ENCODE measurements at regions not wholly inside any gene's neighbourhood (a gene's known extent, or its start where the extent isn't known, plus 50 kb on each side); places are given as distances from the start of the nearest gene placed in this dataset.
"Not testable (repeated sequence)": the region's sequence is repeated elsewhere in the genome, so short reads cannot be mapped to it uniquely, and the experiment has no call there.

DNA sequence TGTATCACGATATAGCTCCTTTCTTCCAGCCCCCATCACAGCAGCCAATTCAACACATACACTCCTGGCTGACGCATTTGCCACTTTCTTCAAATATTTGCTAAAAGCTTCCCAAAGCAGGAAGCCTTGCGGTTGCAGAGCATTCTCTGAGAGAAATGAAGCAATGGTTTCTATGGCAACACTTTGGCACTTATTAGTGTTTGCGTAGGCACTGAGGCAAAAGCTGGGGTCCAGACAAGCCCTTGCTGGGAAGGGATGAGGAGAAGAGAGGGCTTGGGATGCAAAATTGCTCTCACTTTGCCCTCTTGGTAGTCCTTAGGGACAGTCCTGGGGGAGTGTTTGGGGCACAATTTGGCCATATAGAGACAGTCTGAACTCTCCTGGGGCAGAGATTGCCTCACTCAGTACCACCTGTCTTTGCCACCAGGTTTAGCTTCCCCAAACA lies 55.0 kb upstream of the PAK3 start:
- no peaks in the 10 kb centered on the region for H3K36me3 Mint-ChIP-seq (ENCODE audit: low read depth)
- no peak overlapping the region for H3K4me3 Mint-ChIP-seq (ENCODE audit: low read depth)
- intact Hi-C loops (cut with micrococcal nuclease) = no loop called here
- H3K27ac Mint-ChIP-seq = no peak overlapping the region
- no peaks in the 10 kb centered on the region for H3K4me1 Mint-ChIP-seq (ENCODE audit: low read depth)
- no peak for DNase-seq (ENCODE audit: low spot score)
- no peaks in the 10 kb centered on the region for H3K9me3 Mint-ChIP-seq
- no peaks in the 10 kb centered on the region for H3K27me3 Mint-ChIP-seq (ENCODE audit: low read depth)

DNA sequence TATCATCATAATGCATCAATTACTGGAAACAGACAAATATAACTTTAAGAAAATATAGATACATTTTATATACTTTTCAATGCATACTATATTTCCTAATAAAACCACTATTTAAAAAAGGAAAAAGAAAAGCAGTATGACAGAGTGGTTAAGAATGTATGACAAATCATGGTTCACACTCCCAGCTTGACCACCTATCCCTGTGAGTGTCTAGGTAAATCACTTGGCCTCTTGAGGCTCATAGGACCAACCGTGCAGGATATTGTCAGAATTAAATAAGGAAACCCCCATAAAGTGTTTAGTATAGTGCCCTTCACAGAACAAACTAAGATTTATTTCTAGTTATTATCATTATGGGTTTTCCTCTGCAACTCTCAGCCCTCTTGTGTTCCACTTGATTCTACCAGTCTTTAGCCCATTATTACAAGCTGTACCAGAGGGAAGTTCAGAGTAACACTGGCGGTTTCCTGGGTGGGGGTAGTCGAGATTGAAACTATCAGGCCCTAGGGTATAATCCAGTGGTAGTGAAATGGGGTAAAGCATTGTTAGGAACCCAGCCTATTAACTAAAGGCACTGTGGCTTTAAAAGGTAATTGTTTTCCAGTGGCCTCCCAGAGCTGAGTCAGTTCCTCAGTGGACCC lies 55.5 kb upstream of the PAK3 start:
- Mint-ChIP-seq H3K4me1 (ENCODE audit: low read depth) (no peaks in the 10 kb centered on the region), H3K27me3 (ENCODE audit: low read depth) (no peaks in the 10 kb centered on the region), H3K4me3 (ENCODE audit: low read depth) (no peak overlapping the region), H3K36me3 (ENCODE audit: low read depth) (no peaks in the 10 kb centered on the region), H3K27ac (no peak overlapping the region), H3K9me3 (no peaks in the 10 kb centered on the region)
- intact Hi-C loops (cut with micrococcal nuclease) = no loop called here
- DNase-seq (ENCODE audit: low spot score) = no peak

DNA sequence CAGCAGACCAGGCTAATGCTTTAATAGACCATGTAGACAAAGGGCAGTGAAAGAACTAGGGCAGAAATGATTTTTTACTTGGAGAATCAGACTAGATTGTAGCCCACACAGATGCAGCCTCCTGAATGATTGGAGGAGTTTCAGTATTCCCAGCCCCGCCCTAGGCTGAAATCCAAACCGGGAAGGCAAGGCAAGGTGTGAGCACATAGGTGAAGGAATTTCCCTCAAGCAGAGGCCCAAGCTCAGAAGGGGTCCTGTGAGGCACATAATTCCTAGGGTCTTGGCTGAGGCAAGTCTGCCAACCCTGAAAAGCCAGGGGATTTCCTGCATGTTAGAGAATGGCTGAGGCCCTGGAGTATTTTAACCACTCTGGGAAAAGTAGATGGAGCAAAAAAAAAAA lies 56.4 kb upstream of the PAK3 start:
- no peak overlapping the region for H3K4me3 Mint-ChIP-seq (ENCODE audit: low read depth)

DNA sequence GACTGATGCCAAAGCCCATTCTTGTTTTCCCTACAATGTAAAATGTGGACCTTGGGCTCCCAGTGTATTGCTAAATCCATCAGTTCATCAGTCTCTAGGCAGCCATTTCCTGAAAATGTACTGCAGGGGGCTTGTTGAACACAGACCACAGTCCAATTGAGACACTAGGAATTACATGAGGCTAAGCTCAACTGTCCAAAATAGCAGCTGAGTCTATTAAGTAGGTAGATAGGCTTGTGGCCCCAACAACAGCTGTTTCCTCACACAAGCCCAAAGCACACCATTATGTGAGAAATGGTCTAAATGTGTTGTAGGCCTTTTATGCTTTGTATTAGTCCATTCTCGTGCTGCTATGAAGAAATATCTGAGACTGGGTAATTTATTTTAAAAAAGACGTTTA lies 60.0 kb upstream of the PAK3 start:
- intact Hi-C loops (cut with micrococcal nuclease) = no loop called here
- no peak for DNase-seq (ENCODE audit: low spot score)
- Mint-ChIP-seq H3K27ac (no peak overlapping the region), H3K4me1 (ENCODE audit: low read depth) (no peaks in the 10 kb centered on the region), H3K36me3 (ENCODE audit: low read depth) (no peaks in the 10 kb centered on the region), H3K27me3 (ENCODE audit: low read depth) (no peaks in the 10 kb centered on the region), H3K9me3 (no peaks in the 10 kb centered on the region), H3K4me3 (ENCODE audit: low read depth) (no peak overlapping the region)

More for the DNA sequence above, 56.4 kb upstream of the PAK3 start:
- no peaks in the 10 kb centered on the region for H3K27me3 Mint-ChIP-seq (ENCODE audit: low read depth)
- no peak overlapping the region for H3K27ac Mint-ChIP-seq
- no peaks in the 10 kb centered on the region for H3K4me1 Mint-ChIP-seq (ENCODE audit: low read depth)
- intact Hi-C loops (cut with micrococcal nuclease) = no loop called here
- H3K36me3 Mint-ChIP-seq (ENCODE audit: low read depth) = no peaks in the 10 kb centered on the region
- no peaks in the 10 kb centered on the region for H3K9me3 Mint-ChIP-seq
- no peak for DNase-seq (ENCODE audit: low spot score)

DNA sequence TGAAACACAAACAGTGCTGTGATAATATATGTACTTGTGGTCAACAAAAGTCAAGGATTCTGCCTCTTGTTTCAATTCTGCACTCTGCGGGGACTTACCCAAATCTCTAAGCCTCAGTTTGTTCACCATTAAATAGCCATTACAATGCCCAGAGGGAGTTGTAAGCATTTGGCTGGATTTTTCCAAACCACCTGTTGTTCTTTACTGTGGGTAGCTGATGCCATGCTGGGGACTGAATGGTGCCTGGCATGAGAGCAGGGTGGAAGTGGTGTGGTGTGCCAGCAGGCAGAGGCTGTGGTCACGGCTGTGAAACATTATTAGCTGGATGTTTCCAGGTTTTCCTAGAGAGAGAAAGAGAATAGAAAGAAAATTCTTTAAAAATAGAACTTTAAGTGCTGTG lies 60.7 kb upstream of the PAK3 start:
- Mint-ChIP-seq H3K27ac (no peak overlapping the region), H3K36me3 (ENCODE audit: low read depth) (no peaks in the 10 kb centered on the region), H3K4me1 (ENCODE audit: low read depth) (no peaks in the 10 kb centered on the region), H3K4me3 (ENCODE audit: low read depth) (no peak overlapping the region), H3K9me3 (no peaks in the 10 kb centered on the region), H3K27me3 (ENCODE audit: low read depth) (no peaks in the 10 kb centered on the region)
- no peak for DNase-seq (ENCODE audit: low spot score)
- intact Hi-C loops (cut with micrococcal nuclease) = no loop called here

DNA sequence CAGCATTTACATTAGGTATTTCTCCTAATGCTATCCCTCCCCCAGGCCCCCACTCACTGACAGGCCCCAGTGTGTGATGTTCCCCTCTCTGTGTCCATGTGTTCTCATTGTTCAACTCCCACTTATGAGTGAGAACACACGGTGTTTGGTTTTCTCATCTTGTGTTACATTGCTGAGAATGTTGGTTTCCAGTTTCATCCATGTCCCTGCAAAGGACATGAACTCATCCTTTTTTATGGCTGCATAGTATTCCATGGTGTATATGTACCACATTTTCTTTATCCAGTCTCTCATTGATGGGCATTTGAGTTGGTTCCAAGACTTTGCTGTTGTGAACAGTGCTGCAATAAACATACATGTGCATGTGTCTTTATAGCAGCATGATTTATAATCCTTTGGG lies 73.0 kb upstream of the PAK3 start:
- DNase-seq (ENCODE audit: low spot score); H3K4me3 Mint-ChIP-seq (ENCODE audit: low read depth); intact Hi-C loops (cut with micrococcal nuclease); H3K27me3 Mint-ChIP-seq (ENCODE audit: low read depth); H3K4me1 Mint-ChIP-seq (ENCODE audit: low read depth); H3K9me3 Mint-ChIP-seq; H3K36me3 Mint-ChIP-seq (ENCODE audit: low read depth); H3K27ac Mint-ChIP-seq: not testable (repeated sequence)

DNA sequence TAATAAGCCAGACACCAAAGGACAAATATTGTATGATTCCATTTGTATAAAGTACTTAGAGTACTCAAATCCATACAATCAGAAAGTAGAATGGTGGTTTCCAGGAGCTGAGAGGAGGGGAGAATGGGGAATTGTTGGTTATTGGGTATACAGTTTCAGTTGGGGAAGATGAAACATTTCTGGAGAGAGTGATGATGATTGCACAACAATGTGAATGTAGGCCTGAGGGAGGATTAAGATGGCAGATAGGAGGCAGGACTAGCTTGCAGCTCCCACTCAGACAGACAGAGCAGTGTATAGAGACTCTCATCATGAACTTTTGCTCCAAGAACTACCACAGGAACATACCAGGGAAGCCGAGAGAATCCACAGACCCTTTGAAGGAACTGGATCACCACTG lies 75.7 kb upstream of the PAK3 start:
- Mint-ChIP-seq H3K4me3 (ENCODE audit: low read depth) (no peak overlapping the region), H3K4me1 (ENCODE audit: low read depth) (no peaks in the 10 kb centered on the region), H3K9me3 (no peaks in the 10 kb centered on the region), H3K27ac (no peak overlapping the region), H3K36me3 (ENCODE audit: low read depth) (no peaks in the 10 kb centered on the region), H3K27me3 (ENCODE audit: low read depth) (no peaks in the 10 kb centered on the region)
- no peak for DNase-seq (ENCODE audit: low spot score)
- intact Hi-C loops (cut with micrococcal nuclease) = no loop called here

DNA sequence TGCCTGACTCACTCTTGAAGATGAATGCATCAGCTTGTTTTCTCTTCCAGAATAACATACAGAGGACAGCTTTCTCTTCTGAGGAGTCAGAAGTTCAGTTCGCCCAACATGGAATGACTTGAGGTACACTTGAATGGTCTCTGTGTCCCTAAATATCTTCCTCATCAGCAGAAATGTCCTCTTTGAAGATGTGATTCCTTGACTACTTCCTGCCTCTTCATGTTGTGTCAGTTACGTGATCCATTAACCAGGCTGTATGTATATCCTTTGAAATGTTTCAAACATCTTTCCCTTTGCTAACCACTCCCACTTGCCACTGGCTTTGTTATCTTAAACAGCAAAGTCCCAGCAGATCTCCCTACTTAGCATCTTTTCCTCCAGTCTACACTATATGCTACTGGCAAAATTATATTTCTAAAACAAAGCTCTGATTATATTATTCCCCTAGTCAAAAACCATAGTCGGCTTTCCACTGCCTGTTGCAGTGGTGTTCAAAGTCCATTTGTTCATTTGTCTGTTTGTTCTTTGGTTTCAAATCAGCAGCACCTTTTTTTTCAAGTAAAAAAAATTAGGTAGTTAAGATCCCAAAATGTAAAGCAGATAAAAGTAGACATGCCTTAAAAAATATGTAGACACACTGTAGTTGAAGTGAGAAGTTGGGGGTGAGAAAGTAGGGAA lies 82.1 kb upstream of the PAK3 start:
- H3K27ac Mint-ChIP-seq = no peak overlapping the region
- H3K36me3 Mint-ChIP-seq (ENCODE audit: low read depth) = no peaks in the 10 kb centered on the region
- no peaks in the 10 kb centered on the region for H3K27me3 Mint-ChIP-seq (ENCODE audit: low read depth)
- intact Hi-C loops (cut with micrococcal nuclease) = no loop called here
- DNase-seq (ENCODE audit: low spot score) = no peak
- H3K9me3 Mint-ChIP-seq = no peaks in the 10 kb centered on the region
- no peak overlapping the region for H3K4me3 Mint-ChIP-seq (ENCODE audit: low read depth)
- no peaks in the 10 kb centered on the region for H3K4me1 Mint-ChIP-seq (ENCODE audit: low read depth)

DNA sequence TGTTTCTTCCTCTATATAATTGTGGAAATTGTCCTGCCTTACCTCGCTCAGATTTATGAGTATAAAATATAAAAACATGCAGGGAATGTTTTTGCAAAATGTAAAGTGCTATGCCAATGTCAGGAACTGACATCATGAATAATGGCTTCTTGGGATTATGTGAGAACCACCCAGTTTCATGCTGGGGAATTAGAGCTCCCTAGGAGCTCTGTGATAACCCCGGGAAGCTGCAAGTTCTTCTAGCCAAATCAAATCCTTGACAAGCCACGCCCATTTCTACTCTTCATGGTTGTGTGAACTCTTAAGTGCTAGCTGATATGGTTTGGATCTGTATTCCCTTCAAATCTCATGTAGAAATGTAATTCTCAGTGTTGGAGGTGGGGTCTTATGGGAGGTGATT lies 85.9 kb upstream of the PAK3 start:
- Mint-ChIP-seq H3K4me1 (ENCODE audit: low read depth) (no peaks in the 10 kb centered on the region), H3K27me3 (ENCODE audit: low read depth) (no peaks in the 10 kb centered on the region), H3K4me3 (ENCODE audit: low read depth) (no peak overlapping the region), H3K27ac (no peak overlapping the region), H3K36me3 (ENCODE audit: low read depth) (no peaks in the 10 kb centered on the region), H3K9me3 (no peaks in the 10 kb centered on the region)
- no peak for DNase-seq (ENCODE audit: low spot score)
- intact Hi-C loops (cut with micrococcal nuclease) = no loop called here

DNA sequence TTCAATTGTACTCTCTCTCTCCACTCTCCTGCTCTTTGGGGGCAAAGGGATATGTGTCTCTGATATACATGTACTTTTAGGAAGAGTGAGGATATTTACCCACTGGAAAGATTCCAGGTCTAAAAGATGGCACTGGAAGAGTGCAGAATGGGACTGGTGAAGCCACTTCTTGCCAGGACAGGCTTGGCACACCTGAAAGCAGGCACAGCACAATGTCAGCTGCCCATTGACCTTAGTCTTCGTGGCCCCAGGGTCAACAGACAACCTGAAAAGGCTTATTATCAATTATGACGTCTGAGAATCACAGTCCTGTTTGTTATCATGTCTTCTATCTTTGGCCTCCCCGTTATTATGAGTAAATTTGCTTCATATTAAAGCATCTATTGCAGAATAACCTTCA lies 86.7 kb upstream of the PAK3 start:
- intact Hi-C loops (cut with micrococcal nuclease) = no loop called here
- Mint-ChIP-seq H3K27me3 (ENCODE audit: low read depth) (no peaks in the 10 kb centered on the region), H3K27ac (no peak overlapping the region), H3K4me3 (ENCODE audit: low read depth) (no peak overlapping the region), H3K36me3 (ENCODE audit: low read depth) (no peaks in the 10 kb centered on the region), H3K9me3 (no peaks in the 10 kb centered on the region), H3K4me1 (ENCODE audit: low read depth) (no peaks in the 10 kb centered on the region)
- no peak for DNase-seq (ENCODE audit: low spot score)

DNA sequence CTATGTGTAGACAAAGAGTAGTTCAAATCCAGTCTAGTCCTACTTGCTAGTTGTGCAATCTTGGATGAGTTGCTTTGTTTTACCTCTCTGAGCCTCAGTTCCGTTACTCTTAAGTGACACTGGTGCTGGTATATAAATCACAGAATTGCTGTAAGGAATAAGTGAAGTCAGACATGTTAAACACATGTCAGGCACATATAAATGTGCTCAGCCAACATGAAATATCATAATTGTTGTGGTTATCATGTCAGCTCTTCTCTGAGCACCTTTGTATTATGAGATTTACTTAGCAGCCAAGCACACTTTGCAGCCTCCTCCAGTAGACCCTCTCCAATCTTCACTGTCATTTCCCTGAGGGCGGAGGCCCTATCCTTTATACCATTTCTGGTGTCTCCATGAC lies 87.9 kb upstream of the PAK3 start:
- Mint-ChIP-seq H3K4me1 (ENCODE audit: low read depth) (no peaks in the 10 kb centered on the region), H3K4me3 (ENCODE audit: low read depth) (no peak overlapping the region), H3K27me3 (ENCODE audit: low read depth) (no peaks in the 10 kb centered on the region), H3K36me3 (ENCODE audit: low read depth) (no peaks in the 10 kb centered on the region), H3K9me3 (no peaks in the 10 kb centered on the region), H3K27ac (no peak overlapping the region)
- intact Hi-C loops (cut with micrococcal nuclease) = no loop called here
- no peak for DNase-seq (ENCODE audit: low spot score)

DNA sequence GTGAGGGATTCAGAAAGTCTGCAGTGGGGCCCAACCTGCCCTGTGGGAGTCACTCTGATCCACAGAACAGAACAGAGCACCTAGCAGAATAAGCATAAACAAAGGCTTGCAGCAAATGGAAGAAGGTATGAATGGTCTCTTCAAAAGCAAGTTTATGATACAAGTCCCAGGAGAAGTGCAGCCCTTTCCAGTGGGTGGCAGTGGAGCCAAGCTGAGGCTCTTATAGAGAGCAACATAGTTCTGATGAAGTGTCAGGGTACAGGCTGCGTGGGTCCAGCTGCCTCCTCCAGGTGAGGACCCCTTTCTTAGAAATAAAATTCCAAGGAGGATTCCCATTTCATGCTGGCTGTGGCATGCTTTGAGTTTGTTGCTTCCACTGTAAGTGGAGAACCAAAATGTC lies 88.8 kb upstream of the PAK3 start:
- no peaks in the 10 kb centered on the region for H3K27me3 Mint-ChIP-seq (ENCODE audit: low read depth)
- no peaks in the 10 kb centered on the region for H3K36me3 Mint-ChIP-seq (ENCODE audit: low read depth)
- H3K4me3 Mint-ChIP-seq (ENCODE audit: low read depth) = no peak overlapping the region
- no peak for DNase-seq (ENCODE audit: low spot score)
- H3K27ac Mint-ChIP-seq = no peak overlapping the region
- no peaks in the 10 kb centered on the region for H3K4me1 Mint-ChIP-seq (ENCODE audit: low read depth)
- H3K9me3 Mint-ChIP-seq = no peaks in the 10 kb centered on the region
- intact Hi-C loops (cut with micrococcal nuclease) = no loop called here

DNA sequence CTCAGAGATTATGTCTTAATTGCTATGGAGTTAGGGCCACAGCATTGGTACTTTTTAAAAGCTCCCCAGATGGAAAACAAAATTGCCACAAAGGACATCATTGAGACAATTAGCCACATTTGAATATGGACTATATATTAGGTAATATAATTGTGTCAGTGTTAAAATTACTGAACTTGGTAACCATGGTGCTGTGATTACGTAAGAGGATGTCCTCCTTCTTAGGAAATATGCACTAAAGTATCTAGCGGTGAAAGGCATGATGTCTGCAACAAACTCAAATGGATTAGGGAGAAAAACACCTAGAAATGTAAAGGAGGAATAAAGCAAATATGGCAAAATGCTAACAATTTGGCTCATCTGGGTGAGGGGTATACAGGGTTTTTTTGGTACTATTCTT lies 89.9 kb upstream of the PAK3 start:
- no peak overlapping the region for H3K27ac Mint-ChIP-seq
- no peak overlapping the region for H3K4me3 Mint-ChIP-seq (ENCODE audit: low read depth)
- no peaks in the 10 kb centered on the region for H3K9me3 Mint-ChIP-seq
- DNase-seq (ENCODE audit: low spot score) = no peak
- H3K36me3 Mint-ChIP-seq (ENCODE audit: low read depth) = no peaks in the 10 kb centered on the region
- H3K4me1 Mint-ChIP-seq (ENCODE audit: low read depth) = no peaks in the 10 kb centered on the region
- H3K27me3 Mint-ChIP-seq (ENCODE audit: low read depth) = no peaks in the 10 kb centered on the region
- intact Hi-C loops (cut with micrococcal nuclease) = no loop called here

DNA sequence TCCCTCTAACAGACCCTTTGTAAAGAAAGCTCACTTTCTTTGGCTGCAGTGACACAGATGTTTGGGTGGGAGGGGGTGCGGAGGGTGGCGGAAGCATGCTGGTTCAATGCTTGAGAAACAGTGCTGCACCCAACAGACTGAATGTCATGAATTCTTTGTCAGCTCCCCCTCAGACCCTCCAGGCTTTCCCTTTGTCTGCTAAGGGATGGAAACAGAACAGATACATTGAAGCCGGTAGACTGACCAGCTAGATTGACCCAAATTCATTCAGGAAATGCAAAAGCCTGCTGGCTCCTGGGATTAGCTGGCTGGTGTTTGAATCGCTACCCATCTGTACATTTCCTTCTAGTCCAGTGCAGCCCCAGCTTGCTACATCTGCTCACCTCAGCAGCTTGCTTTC lies 90.8 kb upstream of the PAK3 start:
- intact Hi-C loops (cut with micrococcal nuclease) = no loop called here
- Mint-ChIP-seq H3K9me3 (no peaks in the 10 kb centered on the region), H3K4me3 (ENCODE audit: low read depth) (no peak overlapping the region), H3K4me1 (ENCODE audit: low read depth) (no peaks in the 10 kb centered on the region), H3K27ac (no peak overlapping the region), H3K27me3 (ENCODE audit: low read depth) (no peaks in the 10 kb centered on the region), H3K36me3 (ENCODE audit: low read depth) (no peaks in the 10 kb centered on the region)
- no peak for DNase-seq (ENCODE audit: low spot score)
